Fibroblast of lung (primary cell): ENCODE measurements at regions not wholly inside any gene's neighbourhood (a gene's known extent, or its start where the extent isn't known, plus 50 kb on each side); places are given as distances from the start of the nearest gene placed in this dataset.

Experiments used
- EZH2 ChIP-seq: IDR thresholded peaks from 2 replicates; pipeline ENCODE4 v1.5.1; 2012; ENCODE audit warnings: low read length, control low read depth, mild to moderate bottlenecking; ENCODE audit errors: missing control alignments
- TF ChIP-seq, protein P1 (sequence below), 2 donors: IDR thresholded peaks in 1 of 2; conservative IDR thresholded peaks in 1 of 2; 1 replicate in 1 of 2; 2 replicates in 1 of 2; pipeline ENCODE4 v1.5.1; 2011 to 2012; ENCODE audit warnings: low read length in 2 of 2, control low read depth in 1 of 2, inconsistent platforms in 1 of 2, low read depth in 1 of 2, mild to moderate bottlenecking in 1 of 2

DNA sequence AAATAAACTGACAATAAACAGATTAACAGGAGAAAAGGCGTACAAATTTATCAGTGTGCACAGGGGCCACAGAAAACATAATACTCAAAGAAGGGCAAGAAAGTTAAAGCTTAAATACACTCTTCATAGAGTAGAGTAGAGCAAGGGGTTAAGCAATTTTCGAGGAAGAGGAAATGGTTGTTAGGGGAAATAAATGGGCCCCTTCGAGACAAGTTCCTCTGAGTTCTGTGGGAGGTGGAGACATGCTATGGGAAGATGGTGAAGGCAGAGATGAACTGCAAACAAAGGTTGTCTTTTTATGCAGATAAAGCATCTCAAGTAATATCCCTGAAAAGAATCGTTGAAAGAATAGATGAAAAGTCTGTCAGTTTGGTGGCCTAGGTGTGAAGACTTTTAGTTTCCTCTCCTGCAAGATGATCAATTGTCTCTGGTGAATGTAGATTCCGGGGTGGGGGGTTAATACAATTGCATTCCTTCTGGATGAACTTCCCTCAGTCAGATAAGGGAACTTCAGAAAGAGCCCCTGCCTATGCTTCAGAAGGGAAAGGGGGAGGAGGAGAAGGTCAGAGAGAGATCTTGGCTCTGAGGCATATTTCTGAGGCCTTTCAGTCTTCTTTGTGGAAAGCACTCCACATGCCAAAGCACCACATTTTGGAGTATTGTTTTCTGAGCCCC is 127.0 kb downstream of the METTL4 start:
- TF ChIP-seq, protein P1, sequence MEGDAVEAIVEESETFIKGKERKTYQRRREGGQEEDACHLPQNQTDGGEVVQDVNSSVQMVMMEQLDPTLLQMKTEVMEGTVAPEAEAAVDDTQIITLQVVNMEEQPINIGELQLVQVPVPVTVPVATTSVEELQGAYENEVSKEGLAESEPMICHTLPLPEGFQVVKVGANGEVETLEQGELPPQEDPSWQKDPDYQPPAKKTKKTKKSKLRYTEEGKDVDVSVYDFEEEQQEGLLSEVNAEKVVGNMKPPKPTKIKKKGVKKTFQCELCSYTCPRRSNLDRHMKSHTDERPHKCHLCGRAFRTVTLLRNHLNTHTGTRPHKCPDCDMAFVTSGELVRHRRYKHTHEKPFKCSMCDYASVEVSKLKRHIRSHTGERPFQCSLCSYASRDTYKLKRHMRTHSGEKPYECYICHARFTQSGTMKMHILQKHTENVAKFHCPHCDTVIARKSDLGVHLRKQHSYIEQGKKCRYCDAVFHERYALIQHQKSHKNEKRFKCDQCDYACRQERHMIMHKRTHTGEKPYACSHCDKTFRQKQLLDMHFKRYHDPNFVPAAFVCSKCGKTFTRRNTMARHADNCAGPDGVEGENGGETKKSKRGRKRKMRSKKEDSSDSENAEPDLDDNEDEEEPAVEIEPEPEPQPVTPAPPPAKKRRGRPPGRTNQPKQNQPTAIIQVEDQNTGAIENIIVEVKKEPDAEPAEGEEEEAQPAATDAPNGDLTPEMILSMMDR (conservative IDR thresholded peaks at IDR 0.05 in 1 of 2, IDR thresholded peaks at IDR 0.05 in 1 of 2; ENCODE audit: low read depth in 1 of 2, low read length in 2 of 2) = no peak
- no peak for TF ChIP-seq EZH2
